GM23338 (cell line): ENCODE measurements at regions not wholly inside any gene's neighbourhood (a gene's known extent, or its start where the extent isn't known, plus 50 kb on each side); places are given as distances from the start of the nearest gene placed in this dataset.

Experiments
- ATAC-seq: fragments of 200-7000 bp; cut with Tn5 transposase; 3 replicates; pipeline ENCODE4 v1.9.1; 2020
- DNase-seq: peaks from one replicate; pipeline ENCODE4 v3.0.0-alpha.2; 2015; ENCODE audit warnings: low spot score
- H2AFZ ChIP-seq: fragments of 200-600 bp; sonication (generic); 2 replicates; pipeline ENCODE4 v1.8.0; 2016; ENCODE audit warnings: antibody characterized with exemption, mild to moderate bottlenecking, moderate library complexity
- H3F3A ChIP-seq: fragments of 200-600 bp; sonication (generic); replicated peaks from 2 replicates; pipeline ENCODE4 v1.8.0; 2017; ENCODE audit warnings: antibody characterized with exemption, mixed run types, low read depth
- H3K27ac ChIP-seq: fragments of 200-600 bp; sonication (generic); 2 replicates; pipeline ENCODE4 v1.6.1; 2016; ENCODE audit warnings: low read depth
- H3K27me3 ChIP-seq: fragments of 200-600 bp; sonication (generic); 2 replicates; pipeline ENCODE4 v1.8.0; 2016; ENCODE audit warnings: mild to moderate bottlenecking, mixed run types, moderate library complexity; ENCODE audit not compliant: insufficient read depth
- H3K36me3 ChIP-seq: fragments of 200-600 bp; sonication (generic); 2 replicates; pipeline ENCODE4 v1.8.0; 2016; ENCODE audit warnings: mild to moderate bottlenecking; ENCODE audit not compliant: insufficient read depth
- H3K4me1 ChIP-seq: fragments of 200-600 bp; sonication (generic); 2 replicates; pipeline ENCODE4 v1.8.0; 2016; ENCODE audit warnings: mild to moderate bottlenecking, moderate library complexity; ENCODE audit not compliant: insufficient read depth
- H3K4me2 ChIP-seq: fragments of 200-600 bp; sonication (generic); 2 replicates; pipeline ENCODE4 v1.7.1; 2017; ENCODE audit warnings: mixed run types
- H3K4me3 ChIP-seq: fragments of 200-600 bp; sonication (generic); 2 replicates; pipeline ENCODE4 v1.6.1; 2016; ENCODE audit warnings: mixed run types
- H3K79me2 ChIP-seq: fragments of 200-600 bp; sonication (generic); replicated peaks from 2 replicates; pipeline ENCODE4 v1.8.0; 2017; ENCODE audit warnings: mild to moderate bottlenecking; ENCODE audit not compliant: insufficient read depth
- H3K9me2 ChIP-seq: fragments of 200-600 bp; sonication (generic); 2 replicates; pipeline ENCODE4 v1.8.0; 2017; ENCODE audit not compliant: insufficient read depth
- H4K20me1 ChIP-seq: fragments of 200-600 bp; sonication (generic); replicated peaks from 2 replicates; pipeline ENCODE4 v1.8.0; 2017; ENCODE audit warnings: mild to moderate bottlenecking; ENCODE audit not compliant: insufficient read depth
- H3K27ac Mint-ChIP-seq: 2 replicates; pipeline ENCODE4 v1.8.0; 2020; ENCODE audit warnings: inconsistent platforms, mild to moderate bottlenecking, moderate library complexity, mixed read lengths
- H3K27me3 Mint-ChIP-seq: 3 replicates; pipeline ENCODE4 v1.8.0; 2022; ENCODE audit warnings: low read depth, mild to moderate bottlenecking, moderate library complexity, mixed read lengths, inconsistent platforms; ENCODE audit not compliant: insufficient read depth, poor library complexity
- H3K36me3 Mint-ChIP-seq: 3 replicates; pipeline ENCODE4 v1.8.0; 2021; ENCODE audit warnings: low read depth, mild to moderate bottlenecking, inconsistent platforms, moderate library complexity, mixed read lengths
- H3K4me1 Mint-ChIP-seq: 3 replicates; pipeline ENCODE4 v1.8.0; 2020; ENCODE audit warnings: mild to moderate bottlenecking, inconsistent platforms, mixed read lengths
- H3K4me3 Mint-ChIP-seq: 3 replicates; pipeline ENCODE4 v1.8.0; 2021; ENCODE audit warnings: moderate library complexity, mild to moderate bottlenecking, inconsistent platforms, mixed read lengths
- H3K9me3 Mint-ChIP-seq: 3 replicates; pipeline ENCODE4 v1.8.0; 2020; ENCODE audit warnings: moderate library complexity, mild to moderate bottlenecking, inconsistent platforms, mixed read lengths
- CREB1 ChIP-seq: fragments of 250-450 bp; sonication (Bioruptor Pico); IDR thresholded peaks from 2 replicates; pipeline ENCODE4 v1.5.0; 2020; ENCODE audit warnings: low read depth, mild to moderate bottlenecking, moderate library complexity
- CTCF ChIP-seq, 2 experiments: fragments of 200-600 bp in 1 of 2; sonication (generic) in 1 of 2; conservative IDR thresholded peaks; 2 replicates each; pipeline versions ENCODE4 v1.5.1 to v1.6.1; 2016 to 2017; ENCODE audit warnings: antibody characterized with exemption in 2 of 2, low read depth in 2 of 2, mild to moderate bottlenecking in 2 of 2, moderate library complexity in 1 of 2
- ETS1 ChIP-seq: IDR thresholded peaks from 2 replicates; pipeline ENCODE4 v1.6.1; 2016; ENCODE audit warnings: antibody characterized with exemption
- EZH2 ChIP-seq: fragments of 200-600 bp; sonication (generic); IDR thresholded peaks from one replicate; pipeline ENCODE4 v1.8.0; 2017; ENCODE audit warnings: antibody characterized with exemption, mild to moderate bottlenecking, low read depth; ENCODE audit not compliant: unreplicated experiment
- EZH2phosphoT487 ChIP-seq: fragments of 200-600 bp; sonication (generic); IDR thresholded peaks from one replicate; pipeline ENCODE4 v1.8.1; 2018; ENCODE audit warnings: antibody characterized with exemption; ENCODE audit not compliant: unreplicated experiment
- JUNB ChIP-seq: IDR thresholded peaks from one replicate; pipeline ENCODE4 v1.6.1; 2016; ENCODE audit warnings: antibody characterized with exemption; ENCODE audit not compliant: unreplicated experiment
- NANOG ChIP-seq: IDR thresholded peaks from 2 replicates; pipeline ENCODE4 v1.6.1; 2016; ENCODE audit warnings: antibody characterized with exemption, borderline replicate concordance
- POLR2AphosphoS5 ChIP-seq: IDR thresholded peaks from 2 replicates; pipeline ENCODE4 v1.6.1; 2016; ENCODE audit warnings: antibody characterized with exemption, low read depth
- REST ChIP-seq: IDR thresholded peaks from one replicate; pipeline ENCODE4 v1.6.1; 2018; ENCODE audit warnings: antibody characterized with exemption; ENCODE audit not compliant: unreplicated experiment
- STAT1 ChIP-seq: IDR thresholded peaks from one replicate; pipeline ENCODE4 v1.6.1; 2016; ENCODE audit warnings: antibody characterized with exemption; ENCODE audit not compliant: unreplicated experiment
- ZNF114 ChIP-seq: fragments of 250-450 bp; sonication (Bioruptor Pico); IDR thresholded peaks from 2 replicates; pipeline ENCODE4 v1.5.0; 2020; ENCODE audit warnings: mild to moderate bottlenecking, moderate library complexity
- ZNF331 ChIP-seq: fragments of 250-450 bp; sonication (Bioruptor Pico); IDR thresholded peaks from 2 replicates; pipeline ENCODE4 v1.5.0; 2020; ENCODE audit warnings: low read depth, mild to moderate bottlenecking, moderate library complexity
- ZNF462 ChIP-seq: fragments of 250-450 bp; sonication (Bioruptor Pico); IDR thresholded peaks from 2 replicates; pipeline ENCODE4 v1.5.0; 2020; ENCODE audit warnings: mild to moderate bottlenecking, moderate library complexity

GRCh38 chr4:86511590-86511989, 82.5 kb upstream of the PTPN13 start:
- ATAC-seq: no peak
- Histone ChIP-seq H2AFZ (no peak overlapping the region), H4K20me1 (no peaks in the 10 kb centered on the region)

More at GRCh38 chr4:86511590-86511989, 82.5 kb upstream of the PTPN13 start:
- no peaks in the 10 kb centered on the region for H3K9me2 ChIP-seq
- Mint-ChIP-seq H3K27me3 (no peaks in the 10 kb centered on the region), H3K9me3 (peaks cover 15% of the 10 kb centered on the region; the same call in 2 of the 3 replicates), H3K4me3 (no peak overlapping the region), H3K4me1 (peaks cover 21% of the 10 kb centered on the region), H3K27ac (no peak overlapping the region), H3K36me3 (peaks cover 4% of the 10 kb centered on the region; the same call in 2 of the 3 replicates)
- no peaks in the 10 kb centered on the region for H3K36me3 ChIP-seq
- no peaks in the 10 kb centered on the region for H3K79me2 ChIP-seq
- peaks cover 12% of the 10 kb centered on the region; the same call in 1 of the 2 replicates for H3K4me1 ChIP-seq
- no peak overlapping the region for H3K27ac ChIP-seq
- no peaks in the 10 kb centered on the region for H3K27me3 ChIP-seq
- H3K4me3 ChIP-seq: no peak overlapping the region
- no peak for TF ChIP-seq CREB1
- TF ChIP-seq ZNF114 (CRISPR knock-in tag): no peak
- no peak for TF ChIP-seq JUNB
- TF ChIP-seq EZH2: no peak
- no peak for TF ChIP-seq EZH2phosphoT487
- no peak for TF ChIP-seq POLR2AphosphoS5
- no peak for TF ChIP-seq ZNF462 (CRISPR knock-in tag)
- TF ChIP-seq ZNF331 (CRISPR knock-in tag): no peak
- no peak for TF ChIP-seq NANOG
- TF ChIP-seq REST: no peak
- TF ChIP-seq ETS1: no peak
- no peak for TF ChIP-seq STAT1
- no peak for TF ChIP-seq CTCF (conservative IDR thresholded peaks at IDR 0.05; ENCODE audit: low read depth in 2 of 2)
- no peak for DNase-seq
- no peak overlapping the region for H3K4me2 ChIP-seq
- no peaks in the 10 kb centered on the region for H3F3A ChIP-seq
